CD14-positive monocyte (primary cell): ENCODE measurements at regions not wholly inside any gene's neighbourhood (a gene's known extent, or its start where the extent isn't known, plus 50 kb on each side); places are given as distances from the start of the nearest gene placed in this dataset.

Source experiments
- DNase-seq, 3 donors: peaks; one replicate each; pipeline ENCODE4 v3.0.0-alpha.2; 2011 to 2022
- H2AFZ ChIP-seq: 2 replicates; pipeline ENCODE4 v1.6.0; 2012; ENCODE audit warnings: mild to moderate bottlenecking, low read depth, low read length, inconsistent platforms; ENCODE audit not compliant: insufficient read depth, poor library complexity, severe bottlenecking
- H3K27ac ChIP-seq, 2 donors: 1 replicate in 1 of 2; 2 replicates in 1 of 2; pipeline ENCODE4 v1.5.1; 2012 to 2013; ENCODE audit warnings: low read length in 2 of 2, control low read depth in 1 of 2, inconsistent platforms in 1 of 2, low read depth in 1 of 2, mild to moderate bottlenecking in 1 of 2
- H3K27me3 ChIP-seq, 2 donors: one replicate each; pipeline versions ENCODE4 v1.6.0 to v1.6.1; 2011 to 2013; ENCODE audit warnings: low read length in 2 of 2; ENCODE audit not compliant: control insufficient read depth in 2 of 2, insufficient read depth in 2 of 2
- H3K36me3 ChIP-seq, 2 donors: replicated peaks in 1 of 2; 1 replicate in 1 of 2; 2 replicates in 1 of 2; pipeline versions ENCODE4 v1.5.1 to v1.6.1; 2012 to 2013; ENCODE audit warnings: low read length in 2 of 2, control low read depth in 1 of 2, inconsistent platforms in 1 of 2, mild to moderate bottlenecking in 1 of 2; ENCODE audit not compliant: insufficient read depth in 2 of 2, control insufficient read depth in 1 of 2
- H3K4me1 ChIP-seq, 2 donors: 1 replicate in 1 of 2; 2 replicates in 1 of 2; pipeline versions ENCODE4 v1.5.1 to v1.6.1; 2012 to 2013; ENCODE audit warnings: low read length in 2 of 2, control low read depth in 1 of 2, inconsistent platforms in 1 of 2, mild to moderate bottlenecking in 1 of 2, moderate library complexity in 1 of 2; ENCODE audit not compliant: insufficient read depth in 2 of 2, control insufficient read depth in 1 of 2
- H3K4me2 ChIP-seq: replicated peaks from 2 replicates; pipeline ENCODE3; 2012; ENCODE audit warnings: low read length, moderate library complexity, mild to moderate bottlenecking; ENCODE audit not compliant: poor library complexity, severe bottlenecking; ENCODE audit errors: extremely low read depth
- H3K4me3 ChIP-seq, 3 experiments: fragments of 200-600 bp in 1 of 3; sonication (generic) in 1 of 3; replicated peaks in 1 of 3; 1 replicate in 2 of 3; 2 replicates in 1 of 3; pipeline ENCODE4 v1.5.1; 2011 to 2013; ENCODE audit warnings: low read length in 3 of 3, mild to moderate bottlenecking in 3 of 3, control low read depth in 2 of 3, low read depth in 2 of 3, inconsistent platforms in 1 of 3, moderate library complexity in 1 of 3
- H3K79me2 ChIP-seq: 2 replicates; pipeline ENCODE4 v1.6.0; 2012; ENCODE audit warnings: mild to moderate bottlenecking, control low read depth, inconsistent platforms, low read length, moderate library complexity; ENCODE audit not compliant: insufficient read depth
- H3K9ac ChIP-seq: 2 replicates; pipeline ENCODE4 v1.6.0; 2017; ENCODE audit warnings: low read length, mild to moderate bottlenecking; ENCODE audit not compliant: insufficient read depth, poor library complexity, severe bottlenecking
- H3K9me3 ChIP-seq, 2 donors: replicated peaks in 1 of 2; 1 replicate in 1 of 2; 2 replicates in 1 of 2; pipeline versions ENCODE4 v1.5.1 to v1.6.1; 2012 to 2013; ENCODE audit warnings: low read length in 2 of 2, control low read depth in 1 of 2; ENCODE audit not compliant: control insufficient read depth in 1 of 2, insufficient read depth in 1 of 2
- H4K20me1 ChIP-seq: 2 replicates; pipeline ENCODE4 v1.6.0; 2012; ENCODE audit warnings: mild to moderate bottlenecking, low read length, control low read depth, moderate library complexity; ENCODE audit not compliant: insufficient read depth
- H3K27ac Mint-ChIP-seq, 7 donors: one replicate each; pipeline ENCODE4 v1.8.0; 2020; ENCODE audit warnings: mild to moderate bottlenecking in 7 of 7, mixed read lengths in 7 of 7, moderate library complexity in 6 of 7, inconsistent platforms in 2 of 7
- H3K27me3 Mint-ChIP-seq, 3 donors: one replicate each; pipeline ENCODE4 v1.8.0; 2021 to 2022; ENCODE audit warnings: low read depth in 3 of 3, mild to moderate bottlenecking in 3 of 3, mixed read lengths in 3 of 3, moderate library complexity in 3 of 3, inconsistent platforms in 1 of 3
- H3K36me3 Mint-ChIP-seq, 2 donors: one replicate each; pipeline ENCODE4 v1.8.0; 2020; ENCODE audit warnings: mixed read lengths in 2 of 2, inconsistent platforms in 1 of 2, mild to moderate bottlenecking in 1 of 2
- H3K4me1 Mint-ChIP-seq: one replicate; pipeline ENCODE4 v1.8.0; 2020; ENCODE audit warnings: mild to moderate bottlenecking, mixed read lengths
- H3K4me3 Mint-ChIP-seq, 2 donors: one replicate each; pipeline ENCODE4 v1.8.0; 2020; ENCODE audit warnings: mild to moderate bottlenecking in 2 of 2, mixed read lengths in 2 of 2, moderate library complexity in 1 of 2
- H3K9me3 Mint-ChIP-seq, 7 donors: one replicate each; pipeline ENCODE4 v1.8.0; 2020 to 2022; ENCODE audit warnings: mixed read lengths in 7 of 7, mild to moderate bottlenecking in 6 of 7, moderate library complexity in 6 of 7, inconsistent platforms in 2 of 7
- WGBS: methylation state at CpG from one replicate; pipeline ENCODE4 v1.1.5; 2013; ENCODE audit warnings: missing lambda C conversion rate; ENCODE audit not compliant: insufficient coverage; 5-methylcytosine and 5-hydroxymethylcytosine counted together
- intact Hi-C, 2 donors: fragments of 100-400 bp; cut with micrococcal nuclease; formaldehyde crosslinking; loops; one replicate each; pipeline versions ENCODE4 v1.15.0 to v1.15.1; 2023
- TF ChIP-seq, protein P1 (sequence below): fragments of 200-600 bp; IDR thresholded peaks from one replicate; pipeline ENCODE4 v1.8.0; 2022; ENCODE audit warnings: antibody characterized with exemption, mild to moderate bottlenecking

DNA sequence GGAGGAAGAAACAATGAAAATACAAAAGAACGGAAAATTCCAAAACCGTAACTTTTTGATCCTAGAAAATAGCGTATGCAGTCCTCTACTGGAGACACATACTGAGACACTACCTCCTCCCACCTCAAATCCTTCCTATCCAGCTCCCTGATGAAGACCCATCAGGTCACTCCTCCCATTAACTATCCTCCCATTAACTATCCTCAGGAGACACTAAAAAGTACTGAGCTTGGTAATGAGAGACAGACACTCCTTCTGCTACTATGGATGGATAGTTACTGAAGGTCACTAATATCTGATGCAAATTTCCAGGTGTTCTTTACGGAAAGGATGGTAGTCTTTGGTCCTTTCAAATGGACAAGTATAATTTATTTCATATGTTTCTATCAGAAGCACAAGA, 237.5 kb upstream of the BLID start:
- Histone ChIP-seq H4K20me1 (no peaks in the 10 kb centered on the region), H3K79me2 (no peaks in the 10 kb centered on the region), H3K36me3 (no peaks in the 10 kb centered on the region), H3K4me1 (no peaks in the 10 kb centered on the region), H2AFZ (no peak overlapping the region), H3K4me2 (no peak overlapping the region), H3K4me3 (no peak overlapping the region), H3K27ac (no peak overlapping the region), H3K9ac (no peak overlapping the region), H3K27me3 (no peaks in the 10 kb centered on the region), H3K9me3 (no peaks in the 10 kb centered on the region)
- Mint-ChIP-seq H3K4me3 (no peak overlapping the region), H3K36me3 (no peaks in the 10 kb centered on the region), H3K4me1 (no peaks in the 10 kb centered on the region), H3K9me3 (peaks cover 0 to 7% (median 2%) of the 10 kb centered on the region in 7 donors), H3K27me3 (peaks cover 0 to 2% (median 0%) of the 10 kb centered on the region in 3 donors), H3K27ac (no peak overlapping the region)
- TF ChIP-seq, protein P1, sequence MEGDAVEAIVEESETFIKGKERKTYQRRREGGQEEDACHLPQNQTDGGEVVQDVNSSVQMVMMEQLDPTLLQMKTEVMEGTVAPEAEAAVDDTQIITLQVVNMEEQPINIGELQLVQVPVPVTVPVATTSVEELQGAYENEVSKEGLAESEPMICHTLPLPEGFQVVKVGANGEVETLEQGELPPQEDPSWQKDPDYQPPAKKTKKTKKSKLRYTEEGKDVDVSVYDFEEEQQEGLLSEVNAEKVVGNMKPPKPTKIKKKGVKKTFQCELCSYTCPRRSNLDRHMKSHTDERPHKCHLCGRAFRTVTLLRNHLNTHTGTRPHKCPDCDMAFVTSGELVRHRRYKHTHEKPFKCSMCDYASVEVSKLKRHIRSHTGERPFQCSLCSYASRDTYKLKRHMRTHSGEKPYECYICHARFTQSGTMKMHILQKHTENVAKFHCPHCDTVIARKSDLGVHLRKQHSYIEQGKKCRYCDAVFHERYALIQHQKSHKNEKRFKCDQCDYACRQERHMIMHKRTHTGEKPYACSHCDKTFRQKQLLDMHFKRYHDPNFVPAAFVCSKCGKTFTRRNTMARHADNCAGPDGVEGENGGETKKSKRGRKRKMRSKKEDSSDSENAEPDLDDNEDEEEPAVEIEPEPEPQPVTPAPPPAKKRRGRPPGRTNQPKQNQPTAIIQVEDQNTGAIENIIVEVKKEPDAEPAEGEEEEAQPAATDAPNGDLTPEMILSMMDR = no peak
- 100% methylated on average over 2 of the region's 4 CpGs for WGBS
- DNase-seq = no peak
- intact Hi-C loops = no loop called here

DNA sequence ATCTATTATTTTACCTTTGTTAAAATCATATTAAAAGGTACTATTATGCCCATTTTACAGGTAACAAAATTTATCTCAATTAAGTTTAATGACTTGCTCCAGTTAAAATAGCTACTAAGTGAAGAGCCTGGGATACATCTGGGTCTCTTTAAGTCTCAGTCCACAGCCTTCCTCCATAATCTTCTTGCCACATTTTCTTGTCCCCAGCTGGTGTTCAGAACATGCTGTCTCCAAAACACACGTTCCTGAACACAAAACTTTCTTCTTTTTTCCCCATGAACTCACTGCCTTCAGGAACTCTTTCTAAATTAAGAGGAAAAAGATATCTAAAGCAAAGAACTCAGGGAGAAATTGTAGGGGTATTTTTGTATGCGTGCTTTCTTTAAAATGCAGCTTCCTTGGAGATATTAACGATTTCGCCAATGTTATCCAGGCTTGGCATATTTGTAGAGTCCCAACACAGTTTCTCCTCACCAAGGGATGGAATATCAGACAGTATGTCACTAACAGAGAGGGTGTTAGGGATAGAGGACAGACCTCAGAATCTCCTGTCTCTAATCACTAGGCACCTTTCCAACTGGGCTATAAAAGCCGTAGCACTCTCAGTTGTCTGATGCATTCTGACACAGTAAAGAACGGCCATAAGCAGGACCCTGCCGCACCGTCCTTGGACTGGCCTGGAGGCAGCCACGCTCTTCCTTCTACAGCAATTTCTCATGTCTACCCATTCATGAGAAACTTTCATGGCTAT, 232.8 kb upstream of the BLID start:
- no peaks in the 10 kb centered on the region for H4K20me1 ChIP-seq
- H3K27ac ChIP-seq = no peak overlapping the region
- intact Hi-C loops = no loop called here
- H3K4me3 ChIP-seq = no peak overlapping the region
- no peaks in the 10 kb centered on the region for H3K4me1 ChIP-seq
- H3K27me3 Mint-ChIP-seq = peaks cover 0 to 2% (median 0%) of the 10 kb centered on the region in 3 donors
- H2AFZ ChIP-seq = no peak overlapping the region
- no peak overlapping the region for H3K9ac ChIP-seq
- H3K27ac Mint-ChIP-seq = no peak overlapping the region
- H3K4me3 Mint-ChIP-seq = no peak overlapping the region
- no peak for DNase-seq
- no peaks in the 10 kb centered on the region for H3K27me3 ChIP-seq
- H3K4me1 Mint-ChIP-seq = no peaks in the 10 kb centered on the region
- 100% methylated on average over 5 of the region's 9 CpGs for WGBS
- H3K9me3 ChIP-seq = no peaks in the 10 kb centered on the region
- no peak overlapping the region for H3K4me2 ChIP-seq
- TF ChIP-seq, protein P1 = no peak
- H3K36me3 ChIP-seq = no peaks in the 10 kb centered on the region
- H3K79me2 ChIP-seq = no peaks in the 10 kb centered on the region
- H3K9me3 Mint-ChIP-seq = peaks cover 0 to 8% (median 4%) of the 10 kb centered on the region in 7 donors
- no peaks in the 10 kb centered on the region for H3K36me3 Mint-ChIP-seq
